CD4-positive, alpha-beta T cell (primary cell): ENCODE measurements at regions not wholly inside any gene's neighbourhood (a gene's known extent, or its start where the extent isn't known, plus 50 kb on each side); places are given as distances from the start of the nearest gene placed in this dataset.

Experiments used
- ATAC-seq: fragments of 200-7000 bp; cut with Tn5 transposase; one replicate; pipeline ENCODE4 v1.10.0; 2022; ENCODE audit warnings: mild to moderate bottlenecking; ENCODE audit not compliant: poor library complexity
- CTCF ChIA-PET: fragments of 350-600 bp; sonication (Branson Sonifier 250); formaldehyde crosslinking; loops from one replicate; lab custom pipeline; 2021; ENCODE audit warnings: antibody characterized with exemption, inconsistent platforms; lab: Charles Lee
- POLR2A ChIA-PET: fragments of 350-600 bp; sonication (Branson Sonifier 250); formaldehyde crosslinking; loops from one replicate; lab custom pipeline; 2021; ENCODE audit warnings: antibody characterized with exemption, inconsistent platforms; lab: Charles Lee
- DNase-seq, 14 experiments: peaks; one replicate each; pipeline ENCODE4 v3.0.0-alpha.2; 2013 to 2020; ENCODE audit warnings: mixed read lengths in 2 of 14
- H3K27ac ChIP-seq, 2 donors: one replicate each; pipeline versions ENCODE4 v1.5.1 to v1.7.0; 2013; ENCODE audit warnings: low read length in 2 of 2, low read depth in 1 of 2, mild to moderate bottlenecking in 1 of 2
- H3K27me3 ChIP-seq, 2 experiments: 1 replicate in 1 of 2; 2 replicates in 1 of 2; pipeline versions ENCODE4 v1.6.1 to v1.7.0; 2013; ENCODE audit warnings: low read length in 2 of 2, control low read depth in 1 of 2, mild to moderate bottlenecking in 1 of 2, moderate library complexity in 1 of 2; ENCODE audit not compliant: insufficient read depth in 2 of 2, control insufficient read depth in 1 of 2
- H3K36me3 ChIP-seq: one replicate; pipeline ENCODE4 v1.6.1; 2013; ENCODE audit warnings: low read length, control low read depth; ENCODE audit not compliant: insufficient read depth
- H3K4me1 ChIP-seq: one replicate; pipeline ENCODE4 v1.6.1; 2013; ENCODE audit warnings: low read length, control low read depth; ENCODE audit not compliant: insufficient read depth
- H3K4me3 ChIP-seq: one replicate; pipeline ENCODE4 v1.5.1; 2013; ENCODE audit warnings: mild to moderate bottlenecking, low read length, moderate library complexity
- H3K9me3 ChIP-seq, 2 experiments: 1 replicate in 1 of 2; 2 replicates in 1 of 2; pipeline versions ENCODE4 v1.6.1 to v1.7.0; 2013; ENCODE audit warnings: low read length in 2 of 2, mild to moderate bottlenecking in 2 of 2, control low read depth in 1 of 2, moderate library complexity in 1 of 2; ENCODE audit not compliant: control insufficient read depth in 1 of 2, insufficient read depth in 1 of 2
- H3K27ac Mint-ChIP-seq: one replicate; pipeline ENCODE4 v1.8.0; 2020; ENCODE audit warnings: mixed read lengths
- H3K27me3 Mint-ChIP-seq: one replicate; pipeline ENCODE4 v1.8.0; 2021; ENCODE audit warnings: mixed read lengths
- H3K36me3 Mint-ChIP-seq: one replicate; pipeline ENCODE4 v1.8.0; 2021; ENCODE audit warnings: low read depth, mixed read lengths
- H3K4me1 Mint-ChIP-seq: one replicate; pipeline ENCODE4 v1.8.0; 2021; ENCODE audit warnings: low read depth, mixed read lengths
- H3K4me3 Mint-ChIP-seq: one replicate; pipeline ENCODE4 v1.8.0; 2020; ENCODE audit warnings: mild to moderate bottlenecking, mixed read lengths
- H3K9me3 Mint-ChIP-seq: one replicate; pipeline ENCODE4 v1.8.0; 2020; ENCODE audit warnings: mixed read lengths
- CTCF ChIP-seq: fragments of 200-600 bp; IDR thresholded peaks from one replicate; pipeline ENCODE4 v1.8.0; 2022; ENCODE audit warnings: antibody characterized with exemption, mild to moderate bottlenecking
- intact Hi-C, 2 experiments: fragments of 100-400 bp; cut with DNase I in 1 of 2; cut with micrococcal nuclease in 1 of 2; formaldehyde crosslinking; loops; one replicate each; pipeline versions ENCODE4 v1.15.1 to v1.9.0; 2023 to 2025; cut with DNase I, micrococcal nuclease

GRCh38 chr2:238742066-238742465, 105.8 kb upstream of the TWIST2 start:
- no peak for ATAC-seq
- peaks cover 11 to 22% of the 10 kb centered on the region in 2 experiments for H3K27me3 ChIP-seq
- H3K27me3 Mint-ChIP-seq: peaks cover 57% of the 10 kb centered on the region

GRCh38 chr2:238742664-238743063, 105.2 kb upstream of the TWIST2 start:
- H3K27me3 Mint-ChIP-seq: peaks cover 51% of the 10 kb centered on the region
- intact Hi-C loops: no loop called here

More at GRCh38 chr2:238742066-238742465, 105.8 kb upstream of the TWIST2 start:
- no peak for TF ChIP-seq CTCF
- Histone ChIP-seq H3K4me3 (no peak overlapping the region), H3K27ac (no peak overlapping the region), H3K4me1 (no peaks in the 10 kb centered on the region), H3K9me3 (peaks cover 0 to 30% of the 10 kb centered on the region in 2 experiments), H3K36me3 (no peaks in the 10 kb centered on the region)
- ChIA-PET CTCF (no interaction called here), POLR2A (no interaction called here)
- DNase-seq: no peak
- H3K27ac Mint-ChIP-seq: no peak overlapping the region
- no peak overlapping the region for H3K4me3 Mint-ChIP-seq
- no peaks in the 10 kb centered on the region for H3K4me1 Mint-ChIP-seq
- no peaks in the 10 kb centered on the region for H3K9me3 Mint-ChIP-seq
- intact Hi-C loops: no loop called here
- no peaks in the 10 kb centered on the region for H3K36me3 Mint-ChIP-seq

GRCh38 chr2:238743243-238744065, 104.4 kb upstream of the TWIST2 start:
- Histone ChIP-seq H3K36me3 (no peaks in the 10 kb centered on the region), H3K27ac (no peak overlapping the region), H3K9me3 (peaks cover 0 to 30% of the 10 kb centered on the region in 2 experiments), H3K4me3 (no peak overlapping the region), H3K4me1 (no peaks in the 10 kb centered on the region), H3K27me3 (peaks cover 11 to 18% of the 10 kb centered on the region in 2 experiments)
- no peak for TF ChIP-seq CTCF
- Mint-ChIP-seq H3K36me3 (no peaks in the 10 kb centered on the region), H3K27me3 (peaks cover 46% of the 10 kb centered on the region), H3K4me3 (no peak overlapping the region), H3K9me3 (no peaks in the 10 kb centered on the region), H3K4me1 (no peaks in the 10 kb centered on the region), H3K27ac (no peak overlapping the region)
- CTCF ChIA-PET: no interaction called here
- intact Hi-C loops: no loop called here
- ATAC-seq: no peak
- DNase-seq: no peak
- POLR2A ChIA-PET: no interaction called here

More at GRCh38 chr2:238742664-238743063, 105.2 kb upstream of the TWIST2 start:
- no peaks in the 10 kb centered on the region for H3K36me3 Mint-ChIP-seq
- no peaks in the 10 kb centered on the region for H3K9me3 Mint-ChIP-seq
- Histone ChIP-seq H3K4me3 (no peak overlapping the region), H3K9me3 (peaks cover 0 to 30% of the 10 kb centered on the region in 2 experiments), H3K27ac (no peak overlapping the region), H3K27me3 (peaks cover 11 to 22% of the 10 kb centered on the region in 2 experiments), H3K36me3 (no peaks in the 10 kb centered on the region), H3K4me1 (no peaks in the 10 kb centered on the region)
- DNase-seq (no peak), ATAC-seq (no peak)
- H3K27ac Mint-ChIP-seq: no peak overlapping the region
- no peak for TF ChIP-seq CTCF
- no peaks in the 10 kb centered on the region for H3K4me1 Mint-ChIP-seq
- ChIA-PET CTCF (no interaction called here), POLR2A (no interaction called here)
- H3K4me3 Mint-ChIP-seq: no peak overlapping the region
